ENCODE measurements at regions not wholly inside any gene's neighbourhood (a gene's known extent, or its start where the extent isn't known, plus 50 kb on each side); places are given as distances from the start of the nearest gene placed in this dataset.
"Not testable (repeated sequence)": the region's sequence is repeated elsewhere in the genome, so short reads cannot be mapped to it uniquely, and the experiment has no call there.

DNA sequence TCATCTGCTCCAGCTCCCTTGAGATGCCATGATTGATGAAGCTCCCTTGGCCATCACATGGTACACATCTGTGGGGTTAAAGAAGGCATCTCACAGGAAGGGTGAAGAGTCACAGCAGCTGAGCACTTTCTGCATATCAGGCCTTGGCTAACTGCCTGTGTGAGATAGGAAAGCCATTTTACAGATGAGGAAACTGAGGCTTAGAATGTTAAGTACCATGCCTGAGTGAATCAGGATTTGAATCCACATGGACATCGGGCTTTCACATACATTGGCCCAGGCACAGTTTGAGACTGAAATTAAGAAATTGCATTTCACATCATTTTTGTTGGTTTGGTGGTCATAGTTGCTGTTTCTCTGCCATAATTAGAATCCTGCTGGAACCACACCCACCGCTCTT, 126.8 kb downstream of the BCL2L11 start:
- no peaks in the 10 kb centered on the region for H3K9me3 ChIP-seq
- TF ChIP-seq POLR2A (IDR thresholded peaks at IDR 0.05), result no peak
- TF ChIP-seq, protein P1, sequence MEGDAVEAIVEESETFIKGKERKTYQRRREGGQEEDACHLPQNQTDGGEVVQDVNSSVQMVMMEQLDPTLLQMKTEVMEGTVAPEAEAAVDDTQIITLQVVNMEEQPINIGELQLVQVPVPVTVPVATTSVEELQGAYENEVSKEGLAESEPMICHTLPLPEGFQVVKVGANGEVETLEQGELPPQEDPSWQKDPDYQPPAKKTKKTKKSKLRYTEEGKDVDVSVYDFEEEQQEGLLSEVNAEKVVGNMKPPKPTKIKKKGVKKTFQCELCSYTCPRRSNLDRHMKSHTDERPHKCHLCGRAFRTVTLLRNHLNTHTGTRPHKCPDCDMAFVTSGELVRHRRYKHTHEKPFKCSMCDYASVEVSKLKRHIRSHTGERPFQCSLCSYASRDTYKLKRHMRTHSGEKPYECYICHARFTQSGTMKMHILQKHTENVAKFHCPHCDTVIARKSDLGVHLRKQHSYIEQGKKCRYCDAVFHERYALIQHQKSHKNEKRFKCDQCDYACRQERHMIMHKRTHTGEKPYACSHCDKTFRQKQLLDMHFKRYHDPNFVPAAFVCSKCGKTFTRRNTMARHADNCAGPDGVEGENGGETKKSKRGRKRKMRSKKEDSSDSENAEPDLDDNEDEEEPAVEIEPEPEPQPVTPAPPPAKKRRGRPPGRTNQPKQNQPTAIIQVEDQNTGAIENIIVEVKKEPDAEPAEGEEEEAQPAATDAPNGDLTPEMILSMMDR (IDR thresholded peaks at IDR 0.05), result no peak

DNA sequence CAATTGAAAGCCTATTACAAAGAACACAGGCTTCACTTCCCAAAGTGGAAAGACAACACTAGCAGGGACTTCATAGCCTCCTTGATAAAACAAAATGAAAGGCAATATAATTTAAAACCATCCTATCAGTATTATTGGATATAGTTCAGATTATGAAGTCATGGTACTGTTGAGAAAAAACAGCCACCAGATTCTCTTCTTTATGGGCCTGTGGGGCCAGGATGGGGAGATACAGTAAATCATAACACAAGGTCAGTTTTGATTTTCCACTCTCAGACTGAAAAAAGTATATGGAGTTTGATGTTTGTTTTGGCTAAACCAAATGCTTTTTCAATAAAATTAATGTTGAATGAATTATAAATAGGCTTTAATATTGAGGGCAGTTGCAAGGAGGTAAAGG, 129.1 kb downstream of the BCL2L11 start:
- no peak for DNase-seq
- Histone ChIP-seq H3K36me3 (ENCODE audit: low read depth, missing control alignments) (no peaks in the 10 kb centered on the region), H3K9me3 (no peaks in the 10 kb centered on the region), H3K27ac (no peak overlapping the region), H3K4me1 (no peaks in the 10 kb centered on the region), H3K27me3 (no peaks in the 10 kb centered on the region), H3K4me3 (no peak overlapping the region)
- intact Hi-C loops (cut with DNase I; ENCODE audit: low total_unique reads), result no loop called here
- TF ChIP-seq, protein P1 (IDR thresholded peaks at IDR 0.05), result no peak
- no peak for TF ChIP-seq POLR2A (IDR thresholded peaks at IDR 0.05)

More for the DNA sequence above, 126.8 kb downstream of the BCL2L11 start:
- WGBS, 2 donors, result 94 to 98% methylated on average over 2 of the region's 2 CpGs
- no peaks in the 10 kb centered on the region for H3K27me3 ChIP-seq
- H3K27ac ChIP-seq, result no peak overlapping the region
- intact Hi-C loops (cut with DNase I; ENCODE audit: low total_unique reads), result no loop called here
- no peaks in the 10 kb centered on the region for H3K4me1 ChIP-seq
- no peaks in the 10 kb centered on the region for H3K36me3 ChIP-seq (ENCODE audit: low read depth, missing control alignments)
- H3K4me3 ChIP-seq, result no peak overlapping the region
- DNase-seq, result no peak

DNA sequence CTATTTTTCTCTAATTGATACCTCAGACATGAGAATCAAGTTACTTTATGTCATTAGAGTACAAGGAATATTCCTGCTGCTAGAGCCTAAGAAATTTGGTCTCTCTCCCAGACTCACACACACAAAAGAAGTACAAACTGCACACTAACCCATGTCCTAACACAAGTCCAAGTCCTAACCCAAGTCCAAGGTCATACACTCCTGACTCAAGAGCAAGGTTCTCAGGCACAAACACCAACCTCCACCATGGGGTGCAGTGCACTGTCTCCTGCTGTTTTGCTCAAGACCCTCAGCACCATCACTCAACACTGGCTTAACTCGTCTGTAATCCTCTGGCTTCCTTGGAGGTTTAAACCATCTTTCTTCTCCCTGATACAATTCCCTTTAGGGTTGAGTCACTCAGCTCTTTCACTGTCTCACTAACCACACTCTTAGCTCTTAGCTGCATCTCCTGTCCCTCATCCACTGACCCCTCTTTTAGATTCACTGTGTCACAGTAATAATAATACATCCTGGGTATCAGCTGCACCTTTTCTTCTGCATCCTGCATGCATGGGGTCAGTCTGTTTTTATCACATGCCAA, 129.8 kb downstream of the BCL2L11 start:
- intact Hi-C loops (cut with DNase I; ENCODE audit: low total_unique reads), result no loop called here
- Histone ChIP-seq H3K4me1 (no peaks in the 10 kb centered on the region), H3K27me3 (no peaks in the 10 kb centered on the region), H3K9me3 (no peaks in the 10 kb centered on the region), H3K27ac (no peak overlapping the region), H3K36me3 (ENCODE audit: low read depth, missing control alignments) (no peaks in the 10 kb centered on the region), H3K4me3 (no peak overlapping the region)
- WGBS, 2 donors, result 68 to 71% methylated on average over 1 of the region's 1 CpG
- TF ChIP-seq, protein P1 (IDR thresholded peaks at IDR 0.05), result no peak
- TF ChIP-seq POLR2A (IDR thresholded peaks at IDR 0.05), result no peak
- DNase-seq, result no peak

DNA sequence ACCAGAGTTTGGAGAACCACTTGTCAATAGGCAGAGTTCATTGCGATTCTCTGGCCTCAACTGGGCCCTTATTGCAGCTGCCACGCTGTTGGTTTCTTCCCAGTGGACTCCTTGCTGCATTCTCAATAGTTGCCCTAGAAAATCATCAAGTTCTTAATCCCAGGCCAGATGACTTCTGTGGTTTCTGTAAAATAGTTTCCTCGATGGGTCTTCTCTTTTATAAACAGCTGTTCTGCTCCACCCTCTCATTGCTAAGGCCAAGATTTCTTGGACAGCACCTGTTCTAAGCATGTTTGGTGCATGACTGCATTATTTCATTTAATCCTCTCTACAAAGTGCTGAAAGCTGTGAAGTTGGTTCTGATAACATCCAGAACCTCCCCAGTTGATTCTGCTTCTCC, 131.0 kb downstream of the BCL2L11 start:
- DNase-seq, result no peak
- intact Hi-C loops (cut with DNase I; ENCODE audit: low total_unique reads), result no loop called here
- Histone ChIP-seq H3K4me3 (no peak overlapping the region), H3K4me1 (no peaks in the 10 kb centered on the region), H3K9me3 (no peaks in the 10 kb centered on the region), H3K36me3 (ENCODE audit: low read depth, missing control alignments) (no peaks in the 10 kb centered on the region), H3K27me3 (no peaks in the 10 kb centered on the region), H3K27ac (no peak overlapping the region)
- TF ChIP-seq, protein P1 (IDR thresholded peaks at IDR 0.05), result no peak
- TF ChIP-seq POLR2A (IDR thresholded peaks at IDR 0.05), result no peak
- WGBS, 2 donors, result 88 to 91% methylated on average over 3 of the region's 3 CpGs

DNA sequence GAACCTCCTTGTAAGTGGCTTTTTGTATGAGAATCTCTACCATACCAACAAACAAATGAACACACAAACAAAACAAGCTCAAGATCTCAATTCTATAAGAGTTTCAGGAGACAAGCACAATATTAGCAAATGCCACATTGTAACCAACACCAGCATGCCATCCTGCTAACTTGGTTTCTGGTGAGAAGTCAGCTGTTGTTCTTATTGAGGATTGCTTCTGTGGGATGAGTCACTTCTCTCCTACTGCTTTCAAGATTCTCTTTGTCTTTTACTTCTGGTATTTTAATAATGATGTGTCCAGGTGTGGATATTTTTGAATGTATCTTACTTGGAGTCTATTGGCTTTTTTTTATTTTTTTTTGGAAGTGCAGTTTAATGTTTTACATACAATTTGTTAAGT, 131.7 kb downstream of the BCL2L11 start:
- Histone ChIP-seq H3K36me3 (ENCODE audit: low read depth, missing control alignments) (no peaks in the 10 kb centered on the region), H3K27ac (no peak overlapping the region), H3K9me3 (no peaks in the 10 kb centered on the region), H3K27me3 (no peaks in the 10 kb centered on the region), H3K4me1 (no peaks in the 10 kb centered on the region), H3K4me3 (no peak overlapping the region)
- intact Hi-C loops (cut with DNase I; ENCODE audit: low total_unique reads), result no loop called here
- TF ChIP-seq, protein P1 (IDR thresholded peaks at IDR 0.05), result no peak
- no peak for TF ChIP-seq POLR2A (IDR thresholded peaks at IDR 0.05)
- no peak for DNase-seq

DNA sequence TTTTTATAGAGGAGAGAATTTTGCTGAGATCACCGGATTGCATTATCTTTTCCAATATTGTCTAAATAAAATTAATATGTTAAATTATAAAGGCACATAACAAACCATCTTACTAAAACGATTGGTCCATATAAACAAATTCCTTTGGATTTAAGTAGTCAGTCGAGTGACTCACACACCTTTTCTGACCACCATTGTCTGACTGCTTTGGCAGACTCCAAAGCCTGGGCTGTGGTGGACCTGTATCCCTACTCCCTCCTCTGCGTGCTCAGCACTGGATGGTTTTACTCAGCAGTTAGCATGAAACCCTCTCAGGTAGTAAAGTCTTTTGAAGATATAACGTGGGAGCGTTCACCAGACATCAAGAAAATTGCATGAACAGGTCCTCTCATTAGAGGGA, 134.2 kb downstream of the BCL2L11 start:
- H3K4me1 ChIP-seq; H3K9me3 ChIP-seq; H3K27me3 ChIP-seq; H3K36me3 ChIP-seq (ENCODE audit: low read depth, missing control alignments); DNase-seq; H3K27ac ChIP-seq; intact Hi-C loops (cut with DNase I; ENCODE audit: low total_unique reads); H3K4me3 ChIP-seq: not testable (repeated sequence)
- WGBS, 2 donors, result 86 to 94% methylated on average over 5 to 6 of the region's 6 CpGs

DNA sequence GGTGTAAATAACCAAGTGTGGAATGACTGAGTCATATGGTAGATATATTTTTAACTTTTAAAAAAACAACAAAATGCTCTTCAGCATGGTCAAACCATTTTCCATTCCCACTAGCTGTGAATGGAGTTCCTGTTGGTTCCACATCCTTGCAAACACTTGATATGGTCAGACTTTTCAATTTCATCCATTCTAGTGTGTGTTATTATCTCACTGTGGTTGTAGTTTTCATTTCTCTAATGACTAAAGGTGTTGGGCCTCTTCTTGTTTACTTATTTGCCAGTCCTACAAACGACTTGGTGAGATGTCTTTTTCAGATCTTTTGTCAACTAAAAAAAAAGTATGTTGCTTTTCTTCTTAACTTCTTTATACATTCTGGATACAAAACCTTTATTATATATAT, 135.9 kb downstream of the BCL2L11 start:
- H3K36me3 ChIP-seq (ENCODE audit: low read depth, missing control alignments); H3K4me1 ChIP-seq; H3K27ac ChIP-seq; H3K27me3 ChIP-seq; H3K4me3 ChIP-seq; H3K9me3 ChIP-seq; DNase-seq; intact Hi-C loops (cut with DNase I; ENCODE audit: low total_unique reads): not testable (repeated sequence)
- 57 to 64% methylated on average over 1 of the region's 1 CpG for WGBS, 2 donors

DNA sequence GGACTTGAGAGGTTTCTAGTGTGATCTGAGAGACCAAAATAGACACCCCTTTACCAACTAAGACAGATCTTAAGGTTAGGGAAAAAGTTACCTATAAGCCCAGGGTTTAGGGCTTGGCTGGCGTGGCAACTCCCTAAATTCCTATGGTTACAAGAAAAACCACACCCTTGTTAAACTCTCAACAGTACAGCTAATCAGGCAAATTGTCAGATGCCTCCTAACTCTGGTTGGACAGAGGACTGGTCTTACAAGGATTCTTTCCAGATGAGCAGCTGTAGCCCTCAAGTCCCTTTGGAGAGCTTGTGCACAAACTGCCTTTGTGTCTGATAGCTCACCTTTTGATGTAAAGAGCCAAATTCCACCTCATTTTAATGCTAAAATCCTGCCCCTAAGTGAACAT, 136.9 kb downstream of the BCL2L11 start:
- H3K9me3 ChIP-seq; DNase-seq; H3K27me3 ChIP-seq; intact Hi-C loops (cut with DNase I; ENCODE audit: low total_unique reads); H3K27ac ChIP-seq; H3K36me3 ChIP-seq (ENCODE audit: low read depth, missing control alignments); H3K4me1 ChIP-seq; H3K4me3 ChIP-seq: not testable (repeated sequence)
- WGBS, 2 donors, result 100% methylated on average over 1 of the region's 1 CpG; no CpG with 5 or more reads in 1 of the 2 donors
